HuH-7.5 (cell line): ENCODE measurements at regions not wholly inside any gene's neighbourhood (a gene's known extent, or its start where the extent isn't known, plus 50 kb on each side); places are given as distances from the start of the nearest gene placed in this dataset.

Experiments
- DNase-seq: peaks from one replicate; pipeline ENCODE4 v3.0.0; 2011; ENCODE audit warnings: low spot score

- no peak for DNase-seq
These were observed 1103.3 kb upstream of the EEF2KMT start for GRCh38 chr16:6200861-6201260.

DNA sequence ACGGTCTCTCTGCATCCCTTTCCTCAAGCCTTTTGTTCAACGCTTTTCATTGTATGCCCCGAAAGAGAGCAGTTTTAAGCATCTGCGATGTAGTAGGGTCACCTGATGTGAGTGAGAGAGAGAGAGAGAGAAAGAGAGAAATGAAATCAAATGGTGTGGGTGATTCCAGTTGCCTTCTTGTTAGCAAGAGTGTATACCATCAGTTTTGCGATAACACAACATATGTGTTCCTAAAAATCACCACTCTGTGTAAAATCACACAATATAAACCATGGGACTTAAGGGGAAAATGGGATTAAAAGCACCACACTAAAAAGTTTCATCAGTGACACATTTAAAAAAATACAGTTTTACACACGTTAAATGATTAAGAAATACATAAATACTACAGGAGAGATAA is 1102.7 kb upstream of the EEF2KMT start:
- DNase-seq = no peak

DNA sequence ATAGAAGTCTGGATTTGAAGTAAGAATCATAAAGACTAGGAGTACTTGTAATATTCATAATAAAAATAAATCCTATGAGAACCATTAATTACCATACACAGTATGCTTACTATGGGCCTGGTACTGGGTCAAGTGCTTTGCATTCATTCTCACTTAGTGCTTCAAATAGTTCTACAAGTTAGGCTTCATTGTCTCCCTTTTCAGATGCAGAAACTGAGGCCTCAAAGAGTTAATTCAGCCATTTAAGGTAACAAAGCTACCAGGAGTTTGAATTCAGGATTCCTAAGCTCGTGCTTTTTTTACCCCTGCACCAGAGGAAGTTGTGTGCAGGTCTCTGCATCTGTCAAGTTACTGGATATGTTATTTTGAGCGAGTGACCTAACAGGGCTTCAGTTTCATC is 1098.4 kb upstream of the EEF2KMT start:
- DNase-seq = no peak

DNA sequence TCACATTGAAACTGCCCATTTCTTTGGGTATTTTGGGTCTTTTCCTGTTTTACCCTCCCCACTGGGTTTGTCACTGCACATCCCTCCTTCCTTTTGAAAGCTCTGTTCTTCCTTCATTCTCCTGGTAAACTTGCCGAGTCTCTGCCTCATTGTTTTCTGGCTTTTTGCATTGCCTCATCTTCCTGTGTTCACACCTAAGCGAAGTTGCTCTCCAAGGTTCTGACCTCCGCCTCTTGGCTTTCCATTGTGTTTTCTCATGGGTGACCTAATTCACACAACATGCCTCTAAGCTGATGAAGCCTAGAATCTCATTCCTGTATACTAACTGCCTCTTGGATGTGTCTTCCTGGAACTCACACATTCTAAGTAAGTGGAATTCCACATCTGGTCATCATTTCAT is 1096.1 kb upstream of the EEF2KMT start:
- no peak for DNase-seq

DNA sequence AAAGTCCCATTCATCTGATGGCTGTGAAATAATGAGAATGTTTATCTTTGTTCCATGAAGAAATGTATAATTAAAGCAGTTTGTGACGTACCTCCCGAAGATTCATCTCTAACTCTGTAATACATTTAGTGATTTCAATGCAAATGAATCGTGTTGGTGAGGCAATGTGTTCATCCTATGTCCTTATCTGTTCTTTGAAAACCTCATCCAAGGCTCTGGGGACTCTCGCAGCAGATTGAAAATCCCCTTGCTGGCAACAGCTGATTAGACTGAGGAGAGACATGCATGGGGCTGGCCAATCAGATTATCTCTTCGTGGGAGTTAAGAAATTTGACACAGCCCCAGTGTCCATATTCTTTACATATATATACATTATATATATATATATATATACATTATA is 1095.4 kb upstream of the EEF2KMT start:
- no peak for DNase-seq

- DNase-seq = no peak
These were observed 1094.9 kb upstream of the EEF2KMT start for GRCh38 chr16:6192532-6192931.

DNA sequence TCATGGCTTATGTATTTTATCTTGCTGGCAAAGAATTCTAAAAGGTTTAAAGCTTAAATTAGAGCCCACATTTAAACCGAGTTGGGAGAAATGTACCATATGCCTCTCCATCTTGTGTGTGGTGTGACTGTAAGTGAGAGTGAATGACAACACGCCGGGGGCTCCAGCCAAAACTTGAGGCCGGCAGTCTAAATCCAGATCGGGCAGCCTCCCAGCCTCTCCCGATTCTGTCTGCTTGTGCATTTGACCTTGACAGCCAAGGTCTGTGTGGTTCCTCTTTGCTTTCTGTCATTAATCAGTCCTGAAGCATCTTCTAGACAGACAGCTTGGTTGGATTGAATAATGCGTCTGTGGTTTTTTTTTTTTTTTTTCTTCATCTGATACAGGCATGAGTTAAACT is 1093.2 kb upstream of the EEF2KMT start:
- no peak for DNase-seq

DNA sequence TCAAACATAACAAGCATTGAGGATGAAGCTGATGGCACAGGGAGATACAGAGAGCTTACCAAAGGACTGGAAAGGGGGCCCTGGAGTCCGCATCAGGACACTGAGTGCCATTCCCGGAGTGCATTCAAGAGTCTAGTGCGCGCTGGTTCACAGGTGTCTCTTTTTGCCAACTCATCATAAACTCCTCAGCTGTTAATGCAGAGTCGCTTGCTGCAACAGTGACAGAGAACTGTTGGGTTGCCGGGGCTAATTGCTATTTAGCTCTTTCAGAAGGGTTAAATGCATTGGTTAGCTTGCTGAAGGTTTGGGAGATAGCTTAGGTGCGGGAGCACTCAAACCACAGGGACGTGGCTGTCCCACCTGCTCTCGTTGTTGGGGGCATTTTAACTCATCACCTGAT is 1091.6 kb upstream of the EEF2KMT start:
- DNase-seq = no peak

DNA sequence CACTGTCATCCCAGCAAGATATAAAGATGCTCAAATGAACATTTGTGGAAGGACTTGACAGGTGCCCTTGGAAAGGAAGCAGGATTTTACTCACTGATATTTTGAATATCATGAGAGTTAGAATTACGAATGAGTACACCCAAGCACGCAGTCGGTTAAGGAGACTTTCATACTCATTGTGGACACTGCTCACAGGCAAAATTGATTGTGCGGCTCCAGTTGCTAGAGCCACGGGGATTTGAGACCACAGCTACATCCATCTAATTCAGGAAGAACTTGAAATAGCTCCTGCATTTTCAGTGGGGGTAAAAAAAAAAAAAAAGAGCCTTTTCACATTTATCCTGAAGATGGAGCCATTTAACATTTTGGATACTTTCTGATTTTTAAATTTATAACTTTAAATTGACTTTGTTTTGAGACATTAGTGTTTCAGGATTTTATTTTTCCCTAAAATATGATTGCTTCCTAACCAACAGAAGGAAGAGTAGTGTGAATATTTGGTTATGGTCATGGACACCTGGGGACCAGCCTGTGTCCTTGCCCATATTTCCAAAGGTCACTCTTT is 1080.1 kb upstream of the EEF2KMT start:
- no peak for DNase-seq

DNA sequence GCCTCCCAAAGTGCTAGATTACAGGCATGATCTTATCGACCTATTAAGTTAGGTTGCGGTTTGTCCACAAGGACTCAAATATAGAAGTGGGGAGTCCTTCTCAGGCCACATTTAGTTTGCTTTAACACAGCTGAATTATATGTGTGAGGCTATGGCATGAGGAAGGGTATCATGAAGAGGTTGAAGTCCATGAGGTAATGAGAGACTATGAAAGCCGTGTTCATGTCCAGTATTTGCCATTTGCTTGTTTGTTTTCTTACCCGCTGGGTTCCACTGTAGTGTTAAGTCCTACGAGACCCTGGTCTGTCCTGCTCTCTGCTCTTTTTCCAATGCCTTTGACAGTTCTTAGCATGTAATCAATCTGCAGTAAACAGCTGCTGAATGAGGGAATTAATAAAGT is 1072.4 kb upstream of the EEF2KMT start:
- no peak for DNase-seq

GRCh38 chr16:6165330-6165979 is 1067.9 kb upstream of the EEF2KMT start:
- DNase-seq = no peak

DNA sequence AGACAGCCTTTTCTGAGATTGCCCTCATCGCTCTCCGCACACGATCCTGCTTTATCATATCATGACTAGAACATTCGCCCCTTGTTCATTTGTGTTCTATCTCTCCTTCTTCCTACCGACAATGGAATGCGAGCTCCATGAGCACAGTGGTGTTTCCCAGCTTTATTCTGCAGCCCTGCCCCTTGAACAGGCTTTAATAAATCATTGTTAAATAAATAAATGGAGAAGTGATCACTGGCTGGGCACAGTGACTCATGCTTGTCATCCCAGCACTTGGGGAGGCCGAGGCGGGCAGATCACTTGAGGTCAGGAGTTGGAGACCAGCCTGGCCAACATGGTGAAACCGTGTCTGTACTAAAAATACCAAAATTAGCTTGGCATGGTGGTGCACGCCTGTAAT is 1063.3 kb upstream of the EEF2KMT start:
- no peak for DNase-seq

- DNase-seq = no peak
These were observed 1062.7 kb upstream of the EEF2KMT start for GRCh38 chr16:6160303-6160702.

- DNase-seq = no peak
These were observed 1060.2 kb upstream of the EEF2KMT start for GRCh38 chr16:6157806-6158205.

GRCh38 chr16:6155271-6155670 is 1057.7 kb upstream of the EEF2KMT start:
- DNase-seq = no peak

DNA sequence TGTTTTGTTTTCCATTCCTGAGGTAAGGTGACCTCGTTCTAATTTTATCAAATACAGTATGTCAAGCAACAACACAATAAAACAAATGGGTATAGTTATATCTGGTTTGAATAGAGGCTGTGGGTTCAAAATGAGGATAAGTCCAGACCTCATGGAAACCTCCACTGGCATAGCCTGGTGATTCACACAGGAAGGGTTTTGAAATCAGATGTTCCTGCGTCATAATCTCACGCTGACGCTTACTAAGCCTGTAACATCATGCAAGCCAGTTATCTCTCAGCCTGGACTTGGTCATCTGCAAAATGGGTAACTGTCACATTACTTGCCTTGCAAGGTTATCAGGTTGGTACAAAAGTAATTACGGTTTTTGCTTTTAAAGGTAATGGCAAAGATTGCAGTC is 1056.3 kb upstream of the EEF2KMT start:
- DNase-seq = no peak

- DNase-seq = no peak
These were observed 1051.4 kb upstream of the EEF2KMT start for GRCh38 chr16:6149031-6149430.

DNA sequence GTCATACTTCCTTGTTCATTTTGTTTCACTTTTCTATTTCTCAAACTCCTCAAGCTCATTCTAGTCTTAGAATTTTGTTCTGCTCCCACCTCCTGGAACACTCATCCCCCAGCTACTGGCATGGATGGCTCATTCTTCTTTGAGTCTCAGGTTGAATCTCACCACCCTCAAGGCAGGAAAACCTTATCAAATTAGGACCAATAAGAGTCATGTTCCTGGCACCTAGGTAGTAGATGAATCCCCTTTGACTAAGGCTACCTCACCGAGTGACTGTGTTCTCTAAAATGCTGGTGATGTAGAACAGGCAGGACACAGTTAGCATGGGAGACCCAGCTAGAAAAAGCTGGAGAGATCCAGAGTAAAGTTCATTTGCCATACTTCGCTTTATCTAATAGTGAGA is 1050.8 kb upstream of the EEF2KMT start:
- no peak for DNase-seq

DNA sequence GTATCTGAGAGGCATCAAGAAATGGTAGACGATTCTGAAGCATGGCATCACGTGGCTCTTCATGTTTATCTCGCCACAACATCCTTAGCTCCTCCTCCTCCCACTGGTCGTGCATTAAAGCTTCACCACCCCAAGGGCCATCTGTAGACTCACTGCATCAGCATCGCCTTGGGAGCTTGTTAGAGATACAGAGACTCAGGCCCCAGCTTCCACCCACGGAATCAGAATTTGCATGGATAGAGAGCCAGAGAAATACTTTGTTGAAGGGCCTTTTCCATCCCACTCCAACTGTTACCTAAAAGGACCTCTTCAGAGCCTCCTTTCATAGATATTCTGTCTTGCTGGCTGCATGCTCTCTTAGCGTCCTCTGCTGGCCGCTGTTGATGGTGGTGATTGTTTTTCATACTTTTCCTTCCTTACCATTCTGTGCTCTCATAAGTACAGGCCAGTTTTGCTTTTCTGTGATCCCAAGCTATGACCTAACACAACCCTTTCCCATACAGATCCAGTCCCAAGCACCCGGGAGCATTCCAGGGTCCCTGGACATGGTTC is 1049.4 kb upstream of the EEF2KMT start:
- no peak for DNase-seq

- DNase-seq = no peak
These were observed 1048.8 kb upstream of the EEF2KMT start for GRCh38 chr16:6146356-6146755.

- DNase-seq = no peak
These were observed 1046.9 kb upstream of the EEF2KMT start for GRCh38 chr16:6144463-6144862.

GRCh38 chr16:6143020-6143419 is 1045.4 kb upstream of the EEF2KMT start:
- no peak for DNase-seq

- no peak for DNase-seq
These were observed 1035.5 kb upstream of the EEF2KMT start for GRCh38 chr16:6133009-6133557.

GRCh38 chr16:6132121-6132520 is 1034.5 kb upstream of the EEF2KMT start:
- DNase-seq = no peak
